T-cell (primary cell): ENCODE measurements at regions not wholly inside any gene's neighbourhood (a gene's known extent, or its start where the extent isn't known, plus 50 kb on each side); places are given as distances from the start of the nearest gene placed in this dataset.

Experiments used
- ATAC-seq, 4 experiments: fragments of 200-7000 bp in 3 of 4; fragments of 150-1000 bp in 1 of 4; cut with Tn5 transposase; replicated peaks in 1 of 4; 1 replicate in 3 of 4; 2 replicates in 1 of 4; pipeline ENCODE4 v1.10.0; 2021; ENCODE audit warnings: moderate library complexity in 3 of 4, mild to moderate bottlenecking in 2 of 4, moderate number of reproducible peaks in 1 of 4
- CTCF ChIA-PET, 2 donors: fragments of 300-600 bp; sonication (Branson Sonifier 250); formaldehyde crosslinking; loops; one replicate each; lab custom pipeline; 2022; ENCODE audit warnings: antibody characterized with exemption in 2 of 2; lab: Charles Lee
- POLR2A ChIA-PET, 2 donors: fragments of 300-600 bp; sonication (Branson Sonifier 250); formaldehyde crosslinking; loops; one replicate each; lab custom pipeline; 2022; ENCODE audit warnings: antibody characterized with exemption in 2 of 2; lab: Charles Lee
- DNase-seq, 35 experiments: peaks; one replicate each; pipeline versions ENCODE4 v3.0.0 to v3.0.0-alpha.2; 2013 to 2023
- H3K27ac ChIP-seq: one replicate; pipeline ENCODE4 v1.5.1; 2013; ENCODE audit warnings: low read length
- H3K27me3 ChIP-seq, 2 experiments: replicated peaks in 1 of 2; 1 replicate in 1 of 2; 2 replicates in 1 of 2; pipeline versions ENCODE4 v1.6.1 to v1.7.0; 2013; ENCODE audit warnings: low read length in 1 of 2, mixed read lengths in 1 of 2; ENCODE audit not compliant: control insufficient read depth in 2 of 2, insufficient read depth in 2 of 2; ENCODE audit errors: extremely low read depth in 1 of 2
- H3K36me3 ChIP-seq, 2 donors: 1 replicate in 1 of 2; 2 replicates in 1 of 2; pipeline versions ENCODE4 v1.6.1 to v1.7.0; 2013; ENCODE audit warnings: low read length in 1 of 2; ENCODE audit not compliant: control insufficient read depth in 2 of 2, insufficient read depth in 1 of 2; ENCODE audit errors: extremely low read depth in 1 of 2
- H3K4me1 ChIP-seq, 2 experiments: 1 replicate in 1 of 2; 2 replicates in 1 of 2; pipeline versions ENCODE4 v1.6.1 to v1.7.0; 2013; ENCODE audit warnings: low read length in 2 of 2, mixed read lengths in 1 of 2; ENCODE audit not compliant: insufficient read depth in 2 of 2, control insufficient read depth in 1 of 2; ENCODE audit errors: extremely low read depth in 1 of 2
- H3K4me3 ChIP-seq, 2 donors: 1 replicate in 1 of 2; 2 replicates in 1 of 2; pipeline versions ENCODE4 v1.5.1 to v1.7.0; 2013; ENCODE audit warnings: mild to moderate bottlenecking in 2 of 2, low read length in 1 of 2, moderate library complexity in 1 of 2; ENCODE audit not compliant: control insufficient read depth in 1 of 2; ENCODE audit errors: extremely low read depth in 1 of 2
- H3K9me3 ChIP-seq: 2 replicates; pipeline ENCODE4 v1.7.0; 2013
- H3K27ac Mint-ChIP-seq, 2 donors: one replicate each; pipeline ENCODE4 v1.8.0; 2020 to 2021; ENCODE audit warnings: mild to moderate bottlenecking in 2 of 2, mixed read lengths in 2 of 2
- H3K27me3 Mint-ChIP-seq, 2 donors: one replicate each; pipeline ENCODE4 v1.8.0; 2021 to 2022; ENCODE audit warnings: mixed read lengths in 2 of 2
- H3K36me3 Mint-ChIP-seq: one replicate; pipeline ENCODE4 v1.8.0; 2021; ENCODE audit warnings: mixed read lengths
- H3K4me1 Mint-ChIP-seq, 3 donors: one replicate each; pipeline ENCODE4 v1.8.0; 2020 to 2022; ENCODE audit warnings: mixed read lengths in 3 of 3, mild to moderate bottlenecking in 1 of 3
- H3K4me3 Mint-ChIP-seq, 3 donors: one replicate each; pipeline ENCODE4 v1.8.0; 2020 to 2022; ENCODE audit warnings: mild to moderate bottlenecking in 3 of 3, mixed read lengths in 3 of 3, moderate library complexity in 3 of 3
- H3K9me3 Mint-ChIP-seq, 3 donors: one replicate each; pipeline ENCODE4 v1.8.0; 2020 to 2022; ENCODE audit warnings: mixed read lengths in 3 of 3
- WGBS: methylation state at CpG from one replicate; pipeline ENCODE4 v1.1.5; 2013; ENCODE audit warnings: missing lambda C conversion rate; ENCODE audit not compliant: insufficient coverage; 5-methylcytosine and 5-hydroxymethylcytosine counted together

GRCh38 chr16:55426865-55427484 is 52.0 kb upstream of the MMP2 start:
- CTCF ChIA-PET: interaction anchor here in 1 of 2 donors (0.5 kb wide), 1 partner anchor 38 kb away, joined by 3 read pairs; no protein-coding TSS in a partner anchor
- H3K4me3 Mint-ChIP-seq: no peak overlapping the region
- no peaks in the 10 kb centered on the region for H3K36me3 ChIP-seq
- no peak overlapping the region for H3K4me3 ChIP-seq
- H3K4me1 ChIP-seq: no peaks in the 10 kb centered on the region
- no peak overlapping the region for H3K27ac Mint-ChIP-seq
- H3K36me3 Mint-ChIP-seq: no peaks in the 10 kb centered on the region
- no peaks in the 10 kb centered on the region for H3K4me1 Mint-ChIP-seq
- no peak for DNase-seq
- no peak overlapping the region for H3K27ac ChIP-seq
- WGBS: 40% methylated on average over 1 of the region's 5 CpGs
- ATAC-seq: no peak
- POLR2A ChIA-PET: interaction anchor here in 1 of 2 donors (0.7 kb wide), 1 partner anchor 1979 kb away, joined by 8 read pairs; no protein-coding TSS in a partner anchor
- no peaks in the 10 kb centered on the region for H3K9me3 ChIP-seq
- H3K27me3 Mint-ChIP-seq: peaks cover 0 to 9% of the 10 kb centered on the region in 2 donors
- peaks cover 0 to 3% of the 10 kb centered on the region in 2 experiments for H3K27me3 ChIP-seq
- no peaks in the 10 kb centered on the region for H3K9me3 Mint-ChIP-seq
